HL-60 (cell line): ENCODE measurements at regions not wholly inside any gene's neighbourhood (a gene's known extent, or its start where the extent isn't known, plus 50 kb on each side); places are given as distances from the start of the nearest gene placed in this dataset.

Experiments used
- GABPA ChIP-seq: IDR thresholded peaks from 2 replicates; pipeline ENCODE4 v1.6.1; 2012; ENCODE audit warnings: low read depth
- POLR2AphosphoS5 ChIP-seq: IDR thresholded peaks from 2 replicates; pipeline ENCODE4 v1.6.1; 2012; ENCODE audit warnings: low read depth
- SPI1 ChIP-seq: IDR thresholded peaks from 2 replicates; pipeline ENCODE4 v1.6.1; 2012; ENCODE audit warnings: low read depth, mild to moderate bottlenecking, borderline replicate concordance
- TF ChIP-seq, protein P1 (sequence below): IDR thresholded peaks from one replicate; pipeline ENCODE4 v1.5.1; 2011; ENCODE audit warnings: low read length, control low read depth, inconsistent platforms; ENCODE audit not compliant: insufficient read depth
- TF ChIP-seq, protein P2 (sequence below): IDR thresholded peaks from 2 replicates; pipeline ENCODE4 v1.6.1; 2012; ENCODE audit warnings: low read depth; ENCODE audit not compliant: insufficient replicate concordance

DNA sequence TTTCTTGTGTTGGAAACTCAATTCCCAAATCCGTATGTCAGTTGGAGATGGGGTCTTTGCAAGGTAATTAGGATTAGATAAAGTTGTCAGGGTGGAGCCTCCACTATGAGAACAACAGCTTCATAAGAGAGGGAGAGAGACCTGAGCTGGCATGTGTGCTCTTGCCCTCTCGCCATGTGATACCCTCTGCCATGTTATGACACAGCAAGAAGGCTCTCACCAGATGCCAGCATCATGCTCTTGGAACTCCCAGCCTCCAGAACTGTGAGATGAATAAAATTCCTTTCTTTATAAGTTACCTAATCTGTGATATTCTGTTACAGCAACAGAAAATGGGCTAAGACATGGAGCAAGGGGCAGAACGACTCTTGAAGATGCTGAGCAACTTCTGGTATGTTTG, 201.9 kb upstream of the BOD1L1 start:
- TF ChIP-seq, protein P1, sequence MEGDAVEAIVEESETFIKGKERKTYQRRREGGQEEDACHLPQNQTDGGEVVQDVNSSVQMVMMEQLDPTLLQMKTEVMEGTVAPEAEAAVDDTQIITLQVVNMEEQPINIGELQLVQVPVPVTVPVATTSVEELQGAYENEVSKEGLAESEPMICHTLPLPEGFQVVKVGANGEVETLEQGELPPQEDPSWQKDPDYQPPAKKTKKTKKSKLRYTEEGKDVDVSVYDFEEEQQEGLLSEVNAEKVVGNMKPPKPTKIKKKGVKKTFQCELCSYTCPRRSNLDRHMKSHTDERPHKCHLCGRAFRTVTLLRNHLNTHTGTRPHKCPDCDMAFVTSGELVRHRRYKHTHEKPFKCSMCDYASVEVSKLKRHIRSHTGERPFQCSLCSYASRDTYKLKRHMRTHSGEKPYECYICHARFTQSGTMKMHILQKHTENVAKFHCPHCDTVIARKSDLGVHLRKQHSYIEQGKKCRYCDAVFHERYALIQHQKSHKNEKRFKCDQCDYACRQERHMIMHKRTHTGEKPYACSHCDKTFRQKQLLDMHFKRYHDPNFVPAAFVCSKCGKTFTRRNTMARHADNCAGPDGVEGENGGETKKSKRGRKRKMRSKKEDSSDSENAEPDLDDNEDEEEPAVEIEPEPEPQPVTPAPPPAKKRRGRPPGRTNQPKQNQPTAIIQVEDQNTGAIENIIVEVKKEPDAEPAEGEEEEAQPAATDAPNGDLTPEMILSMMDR, result no peak
- TF ChIP-seq POLR2AphosphoS5, result no peak
- TF ChIP-seq, protein P2, sequence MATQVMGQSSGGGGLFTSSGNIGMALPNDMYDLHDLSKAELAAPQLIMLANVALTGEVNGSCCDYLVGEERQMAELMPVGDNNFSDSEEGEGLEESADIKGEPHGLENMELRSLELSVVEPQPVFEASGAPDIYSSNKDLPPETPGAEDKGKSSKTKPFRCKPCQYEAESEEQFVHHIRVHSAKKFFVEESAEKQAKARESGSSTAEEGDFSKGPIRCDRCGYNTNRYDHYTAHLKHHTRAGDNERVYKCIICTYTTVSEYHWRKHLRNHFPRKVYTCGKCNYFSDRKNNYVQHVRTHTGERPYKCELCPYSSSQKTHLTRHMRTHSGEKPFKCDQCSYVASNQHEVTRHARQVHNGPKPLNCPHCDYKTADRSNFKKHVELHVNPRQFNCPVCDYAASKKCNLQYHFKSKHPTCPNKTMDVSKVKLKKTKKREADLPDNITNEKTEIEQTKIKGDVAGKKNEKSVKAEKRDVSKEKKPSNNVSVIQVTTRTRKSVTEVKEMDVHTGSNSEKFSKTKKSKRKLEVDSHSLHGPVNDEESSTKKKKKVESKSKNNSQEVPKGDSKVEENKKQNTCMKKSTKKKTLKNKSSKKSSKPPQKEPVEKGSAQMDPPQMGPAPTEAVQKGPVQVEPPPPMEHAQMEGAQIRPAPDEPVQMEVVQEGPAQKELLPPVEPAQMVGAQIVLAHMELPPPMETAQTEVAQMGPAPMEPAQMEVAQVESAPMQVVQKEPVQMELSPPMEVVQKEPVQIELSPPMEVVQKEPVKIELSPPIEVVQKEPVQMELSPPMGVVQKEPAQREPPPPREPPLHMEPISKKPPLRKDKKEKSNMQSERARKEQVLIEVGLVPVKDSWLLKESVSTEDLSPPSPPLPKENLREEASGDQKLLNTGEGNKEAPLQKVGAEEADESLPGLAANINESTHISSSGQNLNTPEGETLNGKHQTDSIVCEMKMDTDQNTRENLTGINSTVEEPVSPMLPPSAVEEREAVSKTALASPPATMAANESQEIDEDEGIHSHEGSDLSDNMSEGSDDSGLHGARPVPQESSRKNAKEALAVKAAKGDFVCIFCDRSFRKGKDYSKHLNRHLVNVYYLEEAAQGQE, result no peak
- no peak for TF ChIP-seq GABPA
- TF ChIP-seq SPI1, result no peak
